Fibroblast of mammary gland (primary cell): ENCODE measurements at regions not wholly inside any gene's neighbourhood (a gene's known extent, or its start where the extent isn't known, plus 50 kb on each side); places are given as distances from the start of the nearest gene placed in this dataset.
A peak's percentile ranks its signal among the peaks of the same experiment; 100 is the strongest.
"Not testable (repeated sequence)": the region's sequence is repeated elsewhere in the genome, so short reads cannot be mapped to it uniquely, and the experiment has no call there.

Source experiments
- DNase-seq: peaks from one replicate; pipeline ENCODE4 v3.0.0-alpha.2; 2010; ENCODE audit warnings: low read depth
- H3K4me3 ChIP-seq: 2 replicates; pipeline ENCODE4 v1.5.1; 2011; ENCODE audit warnings: low read depth, mild to moderate bottlenecking, low read length, moderate library complexity; ENCODE audit not compliant: control insufficient read depth
- TF ChIP-seq, protein P1 (sequence below): conservative IDR thresholded peaks from 2 replicates; pipeline ENCODE4 v1.5.1; 2011; ENCODE audit warnings: low read depth, low read length, inconsistent platforms; ENCODE audit not compliant: control insufficient read depth, insufficient read depth

- no peak overlapping the region for H3K4me3 ChIP-seq
- DNase-seq: no peak
- TF ChIP-seq, protein P1, sequence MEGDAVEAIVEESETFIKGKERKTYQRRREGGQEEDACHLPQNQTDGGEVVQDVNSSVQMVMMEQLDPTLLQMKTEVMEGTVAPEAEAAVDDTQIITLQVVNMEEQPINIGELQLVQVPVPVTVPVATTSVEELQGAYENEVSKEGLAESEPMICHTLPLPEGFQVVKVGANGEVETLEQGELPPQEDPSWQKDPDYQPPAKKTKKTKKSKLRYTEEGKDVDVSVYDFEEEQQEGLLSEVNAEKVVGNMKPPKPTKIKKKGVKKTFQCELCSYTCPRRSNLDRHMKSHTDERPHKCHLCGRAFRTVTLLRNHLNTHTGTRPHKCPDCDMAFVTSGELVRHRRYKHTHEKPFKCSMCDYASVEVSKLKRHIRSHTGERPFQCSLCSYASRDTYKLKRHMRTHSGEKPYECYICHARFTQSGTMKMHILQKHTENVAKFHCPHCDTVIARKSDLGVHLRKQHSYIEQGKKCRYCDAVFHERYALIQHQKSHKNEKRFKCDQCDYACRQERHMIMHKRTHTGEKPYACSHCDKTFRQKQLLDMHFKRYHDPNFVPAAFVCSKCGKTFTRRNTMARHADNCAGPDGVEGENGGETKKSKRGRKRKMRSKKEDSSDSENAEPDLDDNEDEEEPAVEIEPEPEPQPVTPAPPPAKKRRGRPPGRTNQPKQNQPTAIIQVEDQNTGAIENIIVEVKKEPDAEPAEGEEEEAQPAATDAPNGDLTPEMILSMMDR: no peak
These were observed 239.2 kb upstream of the GNPDA2 start for GRCh38 chr4:44965435-44966095.

GRCh38 chr4:44964086-44964485 is 237.7 kb upstream of the GNPDA2 start:
- not testable (repeated sequence) for DNase-seq, H3K4me3 ChIP-seq

GRCh38 chr4:44961001-44961755 is 234.8 kb upstream of the GNPDA2 start:
- no peak for DNase-seq
- TF ChIP-seq, protein P1: no peak
- H3K4me3 ChIP-seq: no peak overlapping the region

- DNase-seq: no peak
- TF ChIP-seq, protein P1: no peak
- no peak overlapping the region for H3K4me3 ChIP-seq
These were observed 205.4 kb upstream of the GNPDA2 start for GRCh38 chr4:44931720-44932119.

DNA sequence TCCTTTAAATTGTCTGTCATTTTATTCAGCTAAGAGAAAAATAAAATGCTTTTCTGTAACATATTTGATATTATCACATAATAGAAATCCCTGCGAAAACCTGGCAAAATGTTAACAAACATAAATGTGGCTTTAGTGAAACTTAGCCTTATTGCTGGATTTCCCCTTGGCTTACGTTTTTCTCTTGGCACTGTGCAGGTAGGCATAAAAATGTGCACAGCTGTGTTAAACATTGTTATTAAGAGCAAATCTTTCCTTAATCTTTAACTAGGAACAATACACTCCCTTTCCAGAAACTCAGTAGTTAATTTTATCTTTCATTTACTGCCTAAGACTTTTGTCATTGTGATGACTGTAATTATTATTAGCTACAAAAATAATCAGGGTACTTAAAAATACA is 202.4 kb upstream of the GNPDA2 start:
- H3K4me3 ChIP-seq: no peak overlapping the region
- DNase-seq: no peak
- TF ChIP-seq, protein P1: no peak

DNA sequence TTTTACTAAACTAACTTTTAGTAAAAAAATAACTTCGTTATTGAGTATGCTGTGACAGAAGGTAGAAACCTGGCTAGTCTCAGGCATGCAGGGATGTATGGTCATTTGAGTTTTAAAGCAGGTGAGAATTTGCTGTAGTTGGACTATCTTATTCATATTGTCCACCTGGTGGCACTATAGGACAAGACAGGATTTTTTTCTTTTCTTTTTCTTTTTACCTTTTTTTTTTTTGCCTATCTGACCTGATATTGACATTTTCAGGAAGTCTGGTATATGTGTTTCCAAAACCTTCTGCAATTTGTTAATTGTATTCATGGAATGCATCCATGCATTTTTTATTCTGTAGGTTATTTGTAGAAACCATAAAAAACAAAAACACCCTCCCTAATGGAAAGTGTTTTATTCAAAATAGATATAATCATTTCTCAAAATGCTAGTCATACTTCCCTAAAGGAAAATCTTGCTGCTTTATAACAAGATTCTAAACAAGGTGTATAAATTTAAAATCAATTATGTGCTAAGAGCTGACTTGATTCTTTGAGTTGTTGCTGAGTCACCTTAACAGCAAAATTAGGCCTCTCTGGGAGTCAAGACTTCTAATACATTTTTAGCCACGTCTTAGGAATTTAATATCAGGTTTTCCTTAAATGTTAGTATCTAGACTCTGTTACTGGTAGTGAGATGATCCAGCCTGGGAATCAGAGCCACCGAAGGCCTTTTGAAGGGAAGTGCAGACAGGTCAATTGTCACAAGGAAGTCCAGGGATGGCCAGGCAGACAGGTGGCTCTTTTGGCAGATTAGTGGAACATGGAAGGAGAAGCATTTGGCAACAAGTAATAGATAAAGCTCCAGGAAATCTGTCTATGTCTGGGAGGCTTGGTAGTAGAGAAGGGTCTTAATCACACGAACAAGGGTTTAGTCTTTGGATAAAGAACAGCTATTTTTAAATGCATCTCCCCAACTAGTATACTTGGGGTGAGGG is 201.3 kb upstream of the GNPDA2 start:
- TF ChIP-seq, protein P1: peak; percentile 47
- no peak overlapping the region for H3K4me3 ChIP-seq
- peak; percentile 47 for DNase-seq
